ENCODE measurements at regions not wholly inside any gene's neighbourhood (a gene's known extent, or its start where the extent isn't known, plus 50 kb on each side); places are given as distances from the start of the nearest gene placed in this dataset.

GRCh38 chrX:63458981-63459380 lies 107.8 kb upstream of the SPIN4 start:
- no peak overlapping the region for H3K4ac ChIP-seq (replicated peaks; ENCODE audit: insufficient read length, low read depth, low read length)
- ChIA-PET POLR2A (ENCODE audit: partially characterized antibody) (no interaction called here), CTCF (ENCODE audit: partially characterized antibody) (interaction anchor here (0.7 kb wide), 1 partner anchor 32 kb away, joined by 3 read pairs; no protein-coding TSS in a partner anchor)
- no peak overlapping the region for H2AK5ac ChIP-seq (ENCODE audit: low read depth, low read length)
- H3K18ac ChIP-seq (ENCODE audit: extremely low read depth, low read length), result no peak overlapping the region
- H2BK15ac ChIP-seq (ENCODE audit: low read length), result no peak overlapping the region
- no peaks in the 10 kb centered on the region for H3K79me2 ChIP-seq (ENCODE audit: control insufficient read depth in 1 of 2, insufficient read depth in 2 of 2, low read length in 2 of 2)
- DNase-seq (ENCODE audit: low read depth in 1 of 2, low spot score in 2 of 2) (no peak), FAIRE-seq (no peak)
- no peak overlapping the region for H3K4me3 ChIP-seq (ENCODE audit: extremely low read depth in 1 of 4, insufficient read depth in 2 of 4, low read depth in 3 of 4, low read length in 4 of 4)
- H3K27me3 ChIP-seq (replicated peaks in 1 of 4; ENCODE audit: control insufficient read depth in 3 of 4, extremely low read depth in 1 of 4, insufficient read depth in 3 of 4, low read length in 3 of 4), result no peaks in the 10 kb centered on the region
- no peak overlapping the region for H3K56ac ChIP-seq (replicated peaks; ENCODE audit: insufficient read length, low read depth, low read length)
- H4K91ac ChIP-seq (replicated peaks; ENCODE audit: insufficient read length, low read length), result no peak overlapping the region
- no peak overlapping the region for H2BK120ac ChIP-seq (replicated peaks; ENCODE audit: low read depth, low read length)
- no peak overlapping the region for H3K27ac ChIP-seq (ENCODE audit: low read depth, low read length)
- H2BK5ac ChIP-seq (ENCODE audit: low read depth, low read length), result no peak overlapping the region
- H4K5ac ChIP-seq (ENCODE audit: insufficient read length, low read depth, low read length), result no peak overlapping the region
- no peak overlapping the region for H2BK20ac ChIP-seq (ENCODE audit: low read length)
- no peak overlapping the region for H3K4me2 ChIP-seq (ENCODE audit: insufficient read depth in 1 of 2, low read depth in 2 of 2, low read length in 2 of 2)
- H3K23me2 ChIP-seq (ENCODE audit: low read depth, low read length), result no peaks in the 10 kb centered on the region
- H3K9me3 ChIP-seq (ENCODE audit: insufficient read depth in 2 of 2, low read depth in 1 of 2, low read length in 1 of 2), result no peaks in the 10 kb centered on the region
- no peaks in the 10 kb centered on the region for H3K36me3 ChIP-seq (ENCODE audit: control insufficient read depth in 2 of 4, insufficient read depth in 4 of 4, low read length in 3 of 4)
- H3K9ac ChIP-seq (replicated peaks in 1 of 4; ENCODE audit: extremely low read depth in 1 of 4, low read depth in 3 of 4, low read length in 3 of 4), result no peak overlapping the region
- H4K8ac ChIP-seq (ENCODE audit: extremely low read depth, insufficient read depth, low read length), result no peak overlapping the region
- H2BK12ac ChIP-seq (ENCODE audit: low read depth, low read length), result no peak overlapping the region
- no peak overlapping the region for H2AFZ ChIP-seq (ENCODE audit: low read length)
- WGBS, 2 experiments (ENCODE audit: extremely low coverage in 1 of 2, insufficient coverage in 1 of 2, insufficient read length in 1 of 2, insufficient replicate concordance in 2 of 2, low coverage in 1 of 2, low lambda C conversion rate in 2 of 2, missing lambda C conversion rate in 1 of 2), result 71% methylated on average over 1 of the region's 1 CpG; no CpG with 5 or more reads in 1 of the 2 experiments
- no peaks in the 10 kb centered on the region for H4K20me1 ChIP-seq (replicated peaks in 1 of 2; ENCODE audit: control insufficient read depth in 1 of 2, insufficient read depth in 2 of 2, low read length in 2 of 2)
- no peaks in the 10 kb centered on the region for H3K79me1 ChIP-seq (ENCODE audit: low read depth, low read length)
- peaks cover 0 to 3% (median under 1%) of the 10 kb centered on the region in 4 experiments; a peak in 2 of 7 replicates for H3K4me1 ChIP-seq (replicated peaks in 1 of 4; ENCODE audit: control insufficient read depth in 3 of 4, insufficient read depth in 4 of 4, low read length in 3 of 4)
- no peak overlapping the region for H3K23ac ChIP-seq (ENCODE audit: insufficient read length)
- H3K14ac ChIP-seq (ENCODE audit: insufficient read length), result no peak overlapping the region
- TF ChIP-seq POU5F1 (IDR thresholded peaks at IDR 0.05; ENCODE audit: low read depth, low read length) (no peak), HDAC2 (IDR thresholded peaks at IDR 0.05; ENCODE audit: borderline replicate concordance in 1 of 2, low read depth in 2 of 2, low read length in 2 of 2) (no peak), BRCA1 (IDR thresholded peaks at IDR 0.05; ENCODE audit: low read depth, low read length) (no peak), SRF (IDR thresholded peaks at IDR 0.05; ENCODE audit: low read depth, low read length) (no peak), SAP30 (IDR thresholded peaks at IDR 0.05; ENCODE audit: insufficient read depth, insufficient replicate concordance, low read length) (no peak), ZNF274 (IDR thresholded peaks at IDR 0.05; ENCODE audit: borderline replicate concordance, extremely low read depth, low read length) (no peak), BCL11A (IDR thresholded peaks at IDR 0.05; ENCODE audit: low read depth in 2 of 2, low read length in 2 of 2) (no peak), SP4 (IDR thresholded peaks at IDR 0.05; ENCODE audit: low read length) (no peak), HDAC6 (IDR thresholded peaks at IDR 0.05; ENCODE audit: low read depth, low read length) (no peak), RNF2 (IDR thresholded peaks at IDR 0.05; ENCODE audit: borderline replicate concordance, low read depth, low read length, missing control alignments, poor library complexity, severe bottlenecking) (no peak), GTF2F1 (IDR thresholded peaks at IDR 0.05; ENCODE audit: borderline replicate concordance, low read depth, low read length) (no peak)
